NCI-H460 (cell line): ENCODE measurements at regions not wholly inside any gene's neighbourhood (a gene's known extent, or its start where the extent isn't known, plus 50 kb on each side); places are given as distances from the start of the nearest gene placed in this dataset.

Experiments
- DNase-seq: peaks from one replicate; pipeline ENCODE4 v3.0.0-alpha.2; 2016; ENCODE audit warnings: low read depth; ENCODE audit errors: extremely low read depth

DNA sequence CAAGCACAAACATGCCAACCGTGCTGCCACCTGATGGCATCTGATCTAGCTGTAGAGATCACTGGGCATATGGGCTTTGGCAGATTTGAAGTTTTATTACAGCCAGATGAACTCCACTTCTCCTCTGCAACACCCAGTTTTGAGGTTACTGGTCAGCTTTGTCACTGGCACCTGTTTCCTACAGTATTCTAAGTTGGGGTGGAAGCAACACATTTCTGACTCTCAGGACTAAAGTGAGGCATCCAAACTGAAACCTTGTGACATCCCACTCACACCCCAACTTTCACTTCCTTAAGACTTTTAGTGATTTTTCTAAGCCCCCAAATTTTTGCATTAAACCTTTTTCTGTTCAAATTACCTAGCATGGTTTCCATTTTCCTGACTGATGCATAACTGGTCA, 115.1 kb upstream of the PCDH18 start:
- no peak for DNase-seq

DNA sequence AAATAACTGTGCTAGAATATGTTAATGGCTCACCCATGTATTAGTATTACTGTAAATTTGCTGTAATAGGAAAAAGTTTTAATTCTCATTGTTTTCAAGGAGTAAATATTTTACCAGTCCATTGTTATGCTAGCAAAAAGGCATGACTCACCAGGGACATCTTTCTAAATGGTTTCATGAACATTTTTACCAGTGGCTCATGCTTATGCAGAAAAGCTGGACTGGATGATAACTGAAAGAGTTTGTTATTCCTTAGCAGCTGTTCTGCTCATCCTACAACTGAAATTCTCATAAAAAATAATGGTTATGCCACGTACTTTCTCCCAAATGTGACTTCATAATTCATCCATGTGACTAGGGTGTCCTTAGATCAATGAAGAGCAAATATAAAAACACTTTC, 111.9 kb upstream of the PCDH18 start:
- DNase-seq = no peak

DNA sequence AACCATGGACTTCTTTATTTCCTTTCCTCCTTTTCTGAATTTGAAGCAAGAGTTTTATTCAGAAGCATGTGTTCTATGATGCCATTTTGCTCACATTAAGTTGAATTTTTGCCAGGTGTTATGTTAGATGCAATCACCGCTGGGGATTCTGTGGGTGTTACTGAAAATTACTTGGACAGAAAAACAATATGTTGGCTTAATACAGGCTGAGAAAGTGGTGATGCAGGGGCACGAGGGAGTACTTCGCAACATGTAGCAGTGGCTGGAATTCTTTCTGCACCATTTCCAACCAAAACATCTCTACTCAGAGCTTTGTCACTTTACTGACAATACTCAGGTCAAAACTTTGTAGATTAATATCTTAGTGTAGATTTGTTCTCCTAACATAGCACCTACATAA, 109.2 kb upstream of the PCDH18 start:
- no peak for DNase-seq

GRCh38 chr4:137640838-137641158, 108.5 kb upstream of the PCDH18 start:
- DNase-seq = no peak

DNA sequence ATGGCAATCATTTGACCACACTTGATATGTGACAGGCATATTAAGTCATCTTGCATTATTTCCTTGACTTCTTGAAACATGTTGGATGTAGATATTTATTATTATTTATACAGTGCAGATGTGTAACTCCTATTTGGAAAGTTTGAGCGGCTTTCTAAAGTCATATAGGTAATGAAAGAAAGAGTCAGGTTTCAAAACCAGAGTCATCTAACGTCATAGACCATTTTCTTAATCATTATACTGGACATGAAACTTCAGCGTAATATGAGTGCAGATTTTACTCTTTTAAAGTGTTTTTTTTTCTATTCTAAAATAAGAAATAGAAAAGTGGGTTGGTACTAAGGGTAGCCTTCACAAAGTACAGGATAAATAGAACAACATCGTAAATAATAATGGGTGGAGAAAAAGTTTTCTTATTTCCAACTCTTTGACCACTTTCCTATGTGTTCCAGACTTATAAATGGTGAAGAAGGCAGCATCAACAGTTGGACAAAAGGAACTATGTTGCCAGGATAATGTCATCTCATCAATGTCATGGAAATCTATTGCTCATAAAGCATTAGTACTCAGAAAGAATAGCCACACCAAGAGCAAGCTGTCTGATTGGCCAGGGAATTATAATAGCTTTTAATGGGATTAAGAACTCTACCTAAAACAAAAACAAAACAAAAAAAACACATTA, 108.0 kb upstream of the PCDH18 start:
- no peak for DNase-seq

GRCh38 chr4:137638934-137639333, 106.6 kb upstream of the PCDH18 start:
- no peak for DNase-seq

GRCh38 chr4:137635601-137636000, 103.3 kb upstream of the PCDH18 start:
- DNase-seq = no peak

GRCh38 chr4:137635108-137635507, 102.8 kb upstream of the PCDH18 start:
- no peak for DNase-seq

DNA sequence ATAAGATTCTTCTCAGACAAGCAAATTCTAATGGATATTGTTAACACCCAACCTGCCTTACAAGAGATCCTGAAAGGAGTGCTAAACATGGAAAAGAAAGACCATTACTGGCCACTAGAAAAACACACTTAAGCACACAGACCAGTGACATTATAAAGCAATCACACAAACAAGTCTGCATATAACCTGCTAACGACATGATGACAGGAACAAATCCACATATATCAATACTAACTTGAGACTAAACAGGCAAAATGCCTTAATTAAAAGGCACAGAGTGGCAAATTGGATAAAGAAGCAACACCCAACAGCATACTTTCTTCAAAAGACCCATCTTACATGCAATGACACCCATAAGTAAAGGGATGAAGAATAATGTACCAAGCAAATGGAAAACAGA, 100.5 kb upstream of the PCDH18 start:
- DNase-seq = no peak

GRCh38 chr4:137631605-137632004, 99.3 kb upstream of the PCDH18 start:
- no peak for DNase-seq

- DNase-seq = no peak
Measured at GRCh38 chr4:137630252-137630651, 98.0 kb upstream of the PCDH18 start.

- no peak for DNase-seq
Measured at GRCh38 chr4:137627739-137628460, 95.6 kb upstream of the PCDH18 start.

DNA sequence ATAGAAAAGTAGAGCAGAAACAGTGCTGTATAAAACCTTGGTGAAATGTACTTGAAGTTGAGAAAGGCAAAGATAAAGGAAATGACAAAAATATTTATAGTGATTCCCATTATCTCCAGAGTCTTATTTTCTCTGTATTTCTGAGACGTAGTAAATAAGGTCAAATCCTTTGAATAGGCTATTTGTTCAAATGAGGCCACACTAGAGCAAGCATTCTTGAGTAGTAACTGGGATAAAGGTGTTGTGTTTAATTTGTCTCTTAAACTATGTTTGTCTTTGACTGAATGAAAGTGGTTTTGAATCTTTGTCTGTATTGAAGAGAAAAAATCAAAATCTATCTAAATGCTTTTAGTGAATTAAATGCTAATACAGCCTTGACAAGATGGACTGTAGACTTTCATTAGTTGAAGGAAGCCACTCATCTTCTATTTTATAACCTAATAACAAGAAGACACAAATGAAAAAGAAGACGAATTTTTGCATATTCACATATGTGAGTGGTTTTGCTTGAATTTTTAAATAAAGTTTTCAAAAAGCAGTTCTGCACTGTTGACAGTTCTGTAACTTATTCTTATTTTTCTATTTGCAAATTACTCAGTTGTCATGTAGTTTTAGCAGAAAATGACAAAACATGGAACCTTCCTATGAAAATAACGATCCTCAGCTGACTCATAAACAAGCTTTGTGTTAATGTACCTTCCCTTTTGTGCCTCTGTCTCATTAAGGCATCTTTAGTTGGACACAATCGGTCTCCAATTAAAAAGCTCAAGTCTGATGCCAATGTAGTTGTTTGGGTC, 94.8 kb upstream of the PCDH18 start:
- no peak for DNase-seq

DNA sequence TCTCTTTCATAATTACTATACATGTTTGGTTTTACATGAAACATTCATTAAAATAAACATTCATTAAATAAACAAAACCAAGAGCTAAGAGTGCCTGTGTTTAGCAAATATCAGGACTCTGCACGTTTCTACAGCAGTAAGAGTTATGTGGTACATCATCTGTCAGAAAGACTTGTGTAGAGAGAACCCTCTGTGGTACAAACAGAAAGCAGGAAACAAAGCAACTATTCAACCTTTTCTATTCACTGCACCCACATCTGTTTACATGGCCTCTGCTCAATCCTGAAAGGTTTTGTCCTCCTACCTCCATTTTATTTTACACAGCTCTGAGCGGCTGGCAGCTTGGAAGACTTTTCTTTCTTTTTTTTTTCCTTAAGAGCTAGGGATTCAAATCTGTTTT, 90.7 kb upstream of the PCDH18 start:
- DNase-seq = no peak

GRCh38 chr4:137621056-137621455, 88.8 kb upstream of the PCDH18 start:
- no peak for DNase-seq

- no peak for DNase-seq
Measured at GRCh38 chr4:137614491-137614890, 82.2 kb upstream of the PCDH18 start.

DNA sequence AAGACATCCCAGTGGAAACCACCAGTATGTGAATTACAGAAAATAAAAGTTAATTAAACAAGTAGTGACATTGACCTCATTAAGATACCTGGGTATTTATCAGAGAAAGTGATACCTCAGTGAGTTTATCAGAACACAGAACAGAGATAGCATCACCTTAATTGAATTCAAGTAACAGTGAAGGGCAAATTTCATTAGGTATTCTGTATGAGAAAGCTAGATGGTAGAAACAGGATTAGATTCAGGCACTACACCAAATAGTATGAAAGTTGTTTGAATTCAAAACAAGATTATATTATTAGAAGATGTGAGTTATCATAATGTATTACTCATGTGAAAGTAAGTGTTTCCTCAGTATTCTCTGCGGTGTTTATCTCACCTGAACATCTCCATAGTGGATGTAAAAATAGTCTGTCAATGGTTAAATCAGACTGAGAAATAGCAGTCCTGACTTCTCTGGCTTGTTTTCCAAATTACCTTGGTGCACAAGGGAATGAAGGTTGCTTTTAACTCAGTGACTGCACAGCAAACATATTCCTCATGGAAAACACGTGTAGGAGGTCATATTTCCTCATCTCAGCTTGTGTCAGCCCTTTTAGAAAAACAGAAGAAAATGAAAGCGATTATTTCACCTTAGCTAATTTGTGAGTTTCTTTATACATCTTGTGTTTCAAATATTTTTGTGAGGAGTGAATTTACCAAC, 79.9 kb upstream of the PCDH18 start:
- no peak for DNase-seq

GRCh38 chr4:137610960-137611359, 78.7 kb upstream of the PCDH18 start:
- peak; percentile 8 for DNase-seq

- DNase-seq = no peak
Measured at GRCh38 chr4:137609718-137610430, 77.6 kb upstream of the PCDH18 start.

GRCh38 chr4:137608085-137608484, 75.8 kb upstream of the PCDH18 start:
- no peak for DNase-seq

DNA sequence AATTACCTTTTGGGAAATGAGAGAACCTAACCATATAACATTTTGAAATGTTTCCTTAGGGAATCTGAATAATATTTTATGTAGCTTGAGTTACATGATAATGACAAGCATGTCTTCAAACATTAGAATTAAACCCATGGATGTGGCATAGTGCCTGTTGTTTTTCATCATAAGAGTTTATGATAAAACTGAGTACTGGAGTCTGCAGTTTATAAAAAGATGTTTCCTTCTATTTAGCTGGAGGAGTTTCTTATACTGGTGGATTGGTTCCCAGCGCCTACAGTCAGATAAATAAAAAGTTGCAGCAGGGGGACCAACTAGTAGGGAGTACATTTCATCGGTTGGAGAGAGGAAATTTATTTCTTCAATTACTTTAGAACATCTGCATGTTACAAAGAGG, 70.1 kb upstream of the PCDH18 start:
- no peak for DNase-seq
